ENCODE measurements at regions not wholly inside any gene's neighbourhood (a gene's known extent, or its start where the extent isn't known, plus 50 kb on each side); places are given as distances from the start of the nearest gene placed in this dataset.

GRCh38 chr2:120785228-120785966, 49.7 kb downstream of the GLI2 start:
- DNase-seq, result no peak

- DNase-seq, result no peak
Observed at GRCh38 chr2:120786038-120786960, 50.6 kb downstream of the GLI2 start.

GRCh38 chr2:120787111-120787821, 51.6 kb downstream of the GLI2 start:
- no peak for DNase-seq

GRCh38 chr2:120787822-120788700, 52.4 kb downstream of the GLI2 start:
- DNase-seq, result no peak

GRCh38 chr2:120791243-120791961, 55.7 kb downstream of the GLI2 start:
- DNase-seq, result no peak

GRCh38 chr2:120791962-120792297, 56.3 kb downstream of the GLI2 start:
- DNase-seq, result no peak

GRCh38 chr2:120793682-120794403, 58.2 kb downstream of the GLI2 start:
- no peak for DNase-seq

- DNase-seq, result no peak
Observed at GRCh38 chr2:120794716-120795115, 59.0 kb downstream of the GLI2 start.

- no peak for DNase-seq
Observed at GRCh38 chr2:120796094-120796493, 60.4 kb downstream of the GLI2 start.

- DNase-seq, result no peak
Observed at GRCh38 chr2:120797421-120798221, 62.0 kb downstream of the GLI2 start.

- DNase-seq, result no peak
Observed at GRCh38 chr2:120798567-120799247, 63.0 kb downstream of the GLI2 start.

GRCh38 chr2:120802158-120802557, 66.5 kb downstream of the GLI2 start:
- no peak for DNase-seq

GRCh38 chr2:120802867-120803484, 67.3 kb downstream of the GLI2 start:
- DNase-seq, result no peak

GRCh38 chr2:120803764-120804335, 68.2 kb downstream of the GLI2 start:
- DNase-seq, result no peak

- DNase-seq, result no peak
Observed at GRCh38 chr2:120804459-120804858, 68.8 kb downstream of the GLI2 start.

GRCh38 chr2:120805011-120805410, 69.3 kb downstream of the GLI2 start:
- DNase-seq, result no peak

- DNase-seq, result no peak
Observed at GRCh38 chr2:120805602-120806001, 69.9 kb downstream of the GLI2 start.

- no peak for DNase-seq
Observed at GRCh38 chr2:120807751-120808150, 72.1 kb downstream of the GLI2 start.

- no peak for DNase-seq
Observed at GRCh38 chr2:120809151-120809550, 73.5 kb downstream of the GLI2 start.
